ENCODE measurements at regions not wholly inside any gene's neighbourhood (a gene's known extent, or its start where the extent isn't known, plus 50 kb on each side); places are given as distances from the start of the nearest gene placed in this dataset.

- no peak for TF ChIP-seq CTCF (IDR thresholded peaks at IDR 0.05)
Observed at GRCh38 chr6:113144117-113144516, 713.0 kb upstream of the MARCKS start.

DNA sequence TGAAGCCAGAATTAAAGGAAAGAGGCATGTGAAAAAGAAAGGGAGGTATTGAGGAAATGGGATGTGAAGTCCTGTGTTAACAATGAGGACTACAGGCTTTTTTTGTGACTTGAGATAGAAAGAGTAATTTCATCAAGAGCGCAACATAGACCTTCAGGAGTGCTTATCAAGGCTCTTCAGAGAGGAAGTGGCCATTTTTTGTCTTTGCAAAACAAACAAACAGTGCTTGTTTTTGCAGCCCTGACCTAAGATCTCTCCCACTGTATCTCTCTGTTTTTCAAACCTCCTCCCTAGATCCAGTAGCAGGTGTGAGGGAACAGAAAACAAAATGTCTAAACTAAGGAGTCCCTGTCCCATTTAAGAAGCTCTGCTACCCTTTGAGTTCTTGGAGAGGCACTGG, 710.3 kb upstream of the MARCKS start:
- TF ChIP-seq CTCF (IDR thresholded peaks at IDR 0.05), result no peak

- TF ChIP-seq CTCF (IDR thresholded peaks at IDR 0.05), result no peak
Observed at GRCh38 chr6:113147544-113147943, 709.6 kb upstream of the MARCKS start.

- no peak for TF ChIP-seq CTCF (IDR thresholded peaks at IDR 0.05)
Observed at GRCh38 chr6:113148566-113148965, 708.6 kb upstream of the MARCKS start.

DNA sequence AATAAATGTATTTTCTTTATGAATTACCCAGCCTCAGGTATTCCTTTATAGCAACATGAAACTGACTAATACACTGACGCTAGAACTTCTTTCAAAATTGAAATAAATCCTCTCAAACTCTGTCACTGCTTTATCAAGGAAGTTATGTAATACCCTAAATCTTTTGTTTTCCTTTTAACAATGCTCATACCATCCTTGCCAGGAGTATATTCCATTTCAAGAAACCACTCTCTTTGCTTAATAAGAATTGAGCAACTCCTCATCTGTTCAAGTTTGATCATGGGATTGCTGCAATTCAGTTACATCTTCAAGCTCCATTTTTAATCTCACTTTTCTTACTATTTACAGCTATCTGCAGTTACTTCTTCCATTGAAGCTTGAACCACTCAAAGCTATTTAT, 707.6 kb upstream of the MARCKS start:
- TF ChIP-seq CTCF (IDR thresholded peaks at IDR 0.05), result no peak

- no peak for TF ChIP-seq CTCF (IDR thresholded peaks at IDR 0.05)
Observed at GRCh38 chr6:113160306-113161017, 696.7 kb upstream of the MARCKS start.

DNA sequence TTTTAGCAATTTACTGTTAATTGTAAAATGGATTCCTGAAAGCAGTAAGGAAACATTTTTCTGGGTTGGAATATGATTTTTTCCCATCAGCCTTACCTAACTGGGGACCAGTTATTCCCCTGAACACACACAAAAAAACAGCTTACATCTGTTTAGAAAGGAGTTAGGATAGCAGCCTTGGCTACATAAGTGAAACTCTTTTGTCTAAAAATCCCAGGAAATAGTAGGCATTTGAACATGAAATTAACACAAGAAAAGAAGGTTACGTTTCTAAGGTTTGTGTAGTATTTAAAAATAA, 696.2 kb upstream of the MARCKS start:
- no peak for TF ChIP-seq CTCF (IDR thresholded peaks at IDR 0.05)

DNA sequence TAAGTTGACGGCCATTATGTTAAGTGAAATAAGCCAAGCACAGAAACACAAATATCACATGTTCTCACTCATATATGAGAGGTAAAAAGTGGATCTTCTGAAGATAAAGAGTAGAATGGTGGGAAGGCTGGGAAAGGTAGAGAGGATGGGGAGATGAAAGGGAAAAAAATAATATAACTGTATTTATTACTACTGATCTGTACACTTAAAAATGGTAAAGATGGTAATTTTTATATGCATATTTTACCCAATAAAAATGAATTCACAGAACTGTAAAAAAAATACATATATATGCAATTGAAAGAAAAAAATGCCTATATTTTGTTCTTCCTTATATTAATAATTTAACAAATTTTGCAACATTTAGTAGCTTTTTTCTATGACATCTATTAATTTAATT, 694.4 kb upstream of the MARCKS start:
- TF ChIP-seq CTCF (IDR thresholded peaks at IDR 0.05), result no peak
